D341Med (cell line): ENCODE measurements at regions not wholly inside any gene's neighbourhood (a gene's known extent, or its start where the extent isn't known, plus 50 kb on each side); places are given as distances from the start of the nearest gene placed in this dataset.
A peak's percentile ranks its signal among the peaks of the same experiment; 100 is the strongest.
"Not testable (repeated sequence)": the region's sequence is repeated elsewhere in the genome, so short reads cannot be mapped to it uniquely, and the experiment has no call there.

Experiments
- DNase-seq: peaks from one replicate; pipeline ENCODE4 v3.0.0; 2012; ENCODE audit warnings: low spot score

DNA sequence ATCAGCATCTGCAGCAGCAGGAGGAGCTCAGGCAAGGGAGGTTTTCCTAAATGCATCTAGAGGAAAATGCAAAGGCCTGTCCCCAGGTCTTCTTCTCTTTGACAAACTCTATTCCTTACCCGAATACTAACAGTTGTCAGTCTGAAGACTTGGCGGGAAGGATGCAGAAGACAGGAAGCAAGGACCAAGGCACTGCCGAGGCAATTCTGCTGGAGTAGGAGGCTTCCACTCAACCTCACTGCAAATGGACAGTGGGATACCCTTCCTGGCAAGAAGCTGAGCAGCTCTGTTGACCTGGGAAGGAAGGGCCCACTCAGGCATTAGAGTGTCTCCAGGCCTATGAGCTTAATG lies 373.0 kb downstream of the CCSER2 start:
- no peak for DNase-seq

DNA sequence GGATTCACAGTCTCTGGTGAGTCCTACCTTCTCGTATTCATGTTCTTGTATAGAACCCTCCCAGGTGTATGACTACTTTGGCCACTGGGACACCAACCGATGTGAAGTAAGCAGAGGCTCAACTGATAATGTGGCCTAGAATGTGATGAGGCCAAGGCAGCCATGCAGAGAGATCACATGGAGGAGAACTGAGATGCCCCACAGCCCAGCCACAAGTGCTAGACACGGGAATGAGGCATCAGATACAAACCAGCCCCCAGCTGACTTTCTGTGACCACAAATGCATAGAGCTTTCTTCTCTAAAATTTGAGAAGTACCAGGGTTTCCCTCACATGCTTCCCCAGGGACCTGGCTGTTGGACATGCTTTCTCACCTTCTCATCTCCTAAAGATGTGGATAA lies 375.7 kb downstream of the CCSER2 start:
- no peak for DNase-seq

DNA sequence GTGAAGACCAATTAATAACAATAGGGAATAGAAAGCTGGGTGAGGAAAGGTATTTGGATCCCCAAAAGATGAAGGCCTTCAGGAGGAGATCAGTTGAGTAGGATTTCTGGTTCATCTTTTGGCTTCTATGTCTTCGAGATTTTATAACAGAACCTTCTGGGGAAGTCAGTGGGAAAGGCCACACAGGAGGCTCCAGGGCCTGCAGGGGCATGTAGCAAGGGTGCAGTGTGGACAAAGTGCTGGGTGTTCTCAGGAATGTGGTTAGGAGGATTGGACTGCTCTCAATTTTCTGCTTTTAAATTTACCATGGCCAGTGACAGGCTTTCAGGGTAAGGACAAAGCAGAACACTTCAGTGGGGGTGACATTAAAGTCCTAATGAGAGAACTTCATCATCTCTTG lies 378.0 kb downstream of the CCSER2 start:
- DNase-seq = no peak

DNA sequence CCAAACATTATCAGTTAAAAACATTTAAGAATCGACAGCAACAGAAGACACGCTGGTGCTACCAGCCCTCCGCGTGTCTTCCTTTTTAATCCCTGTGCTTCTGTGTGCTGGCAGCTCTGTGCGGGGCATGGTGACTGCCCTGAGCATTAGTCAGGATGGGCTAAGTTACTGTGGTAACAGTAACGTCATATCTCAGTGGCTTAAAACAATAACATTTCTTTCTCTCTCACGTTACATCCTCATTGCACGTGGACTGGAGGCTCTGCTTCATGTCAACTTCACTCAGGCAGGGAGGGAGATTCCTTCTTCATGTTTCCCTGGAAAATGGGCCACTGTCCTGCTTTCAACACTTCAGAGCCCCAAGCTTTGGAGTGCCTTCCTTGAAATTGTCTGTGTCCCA lies 378.5 kb downstream of the CCSER2 start:
- DNase-seq = no peak

DNA sequence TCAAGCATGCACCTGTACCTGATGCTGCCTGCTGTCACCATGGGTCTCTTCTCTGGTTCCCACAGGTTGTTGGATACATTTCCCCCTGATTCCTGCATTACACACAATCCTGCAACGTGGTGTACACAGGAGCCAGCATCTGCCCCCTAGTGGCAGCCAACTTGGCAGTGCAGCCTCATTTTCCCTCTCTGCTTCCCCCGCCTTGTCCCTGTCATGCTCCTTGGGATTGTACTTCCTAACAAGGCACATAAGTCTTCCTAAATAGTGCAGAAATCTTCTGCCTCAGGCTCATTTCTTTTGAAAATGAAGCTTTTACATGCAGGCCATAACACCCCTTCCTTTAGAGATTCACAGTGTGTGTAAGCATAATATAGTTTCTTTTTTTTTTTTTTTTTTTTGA lies 387.5 kb downstream of the CCSER2 start:
- peak; percentile 67 for DNase-seq

DNA sequence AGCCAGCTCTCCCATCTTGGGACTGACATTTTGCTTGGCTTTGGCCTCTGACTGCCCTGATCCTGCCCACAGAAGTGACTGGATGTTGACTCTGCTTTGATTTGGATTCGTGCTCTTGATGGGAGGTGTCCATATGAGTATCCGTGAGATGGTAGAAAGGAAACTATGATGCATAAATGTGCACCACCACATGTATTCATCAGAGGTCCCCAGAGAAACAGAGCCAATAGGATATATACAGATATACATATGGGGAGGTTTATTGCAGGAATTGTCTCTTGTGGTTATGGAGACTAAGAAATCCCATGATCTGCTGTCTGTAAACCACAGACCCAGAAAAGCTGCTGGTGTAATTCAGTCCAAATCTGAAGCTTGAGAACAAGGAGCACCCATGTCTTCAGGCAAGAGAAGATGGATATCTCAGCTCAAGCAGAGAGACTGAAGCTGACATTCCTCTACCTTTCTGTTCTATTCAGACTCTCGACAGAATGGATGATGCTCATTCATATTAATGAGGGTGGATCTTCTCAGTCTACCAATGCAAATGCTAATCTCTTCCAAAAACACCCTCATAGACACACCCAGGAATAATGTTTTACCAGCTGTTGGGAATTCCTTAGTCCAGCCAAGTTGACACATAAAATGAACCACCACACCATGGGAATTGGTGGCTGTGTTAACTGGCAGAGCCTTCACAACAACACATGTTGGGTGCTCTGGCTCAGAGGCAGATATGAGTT lies 390.7 kb downstream of the CCSER2 start:
- DNase-seq = no peak

DNA sequence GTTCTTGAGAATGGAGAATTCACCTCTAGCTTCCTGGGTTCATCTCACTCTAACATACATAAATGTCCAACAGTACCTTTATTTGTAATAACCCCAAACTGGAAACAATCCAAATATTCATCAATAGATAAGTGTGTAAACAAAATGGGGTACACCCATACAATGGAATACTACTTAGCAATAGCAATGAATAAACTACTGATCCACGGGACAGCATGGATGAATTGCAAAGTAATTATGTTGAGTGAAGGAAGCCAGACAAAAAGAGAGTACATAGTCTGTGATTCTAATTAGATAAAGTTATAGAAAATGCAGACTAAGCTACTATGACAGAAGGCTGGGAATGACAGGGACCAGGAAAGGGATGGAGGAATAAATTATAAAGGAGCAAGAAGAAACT lies 391.3 kb downstream of the CCSER2 start:
- no peak for DNase-seq

DNA sequence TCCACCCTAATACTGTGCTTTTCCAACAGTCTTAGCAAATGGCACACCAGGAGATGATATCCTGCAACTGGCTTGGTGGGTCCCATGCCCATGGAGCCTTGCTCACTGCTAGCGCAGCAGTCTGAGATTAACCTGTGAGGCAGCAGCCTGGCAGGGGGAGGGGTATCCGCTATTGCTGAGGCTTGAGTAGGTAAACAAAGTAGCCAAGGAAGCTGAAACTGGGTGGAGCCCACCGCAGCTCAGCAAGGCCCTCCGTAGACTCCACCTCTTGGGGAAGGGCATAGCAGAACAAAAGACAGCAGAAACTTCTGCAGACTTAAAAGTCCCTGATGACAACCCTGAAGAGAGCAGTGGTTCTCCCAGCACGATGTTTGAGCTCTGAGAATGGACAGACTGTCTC lies 399.0 kb downstream of the CCSER2 start:
- DNase-seq = no peak

DNA sequence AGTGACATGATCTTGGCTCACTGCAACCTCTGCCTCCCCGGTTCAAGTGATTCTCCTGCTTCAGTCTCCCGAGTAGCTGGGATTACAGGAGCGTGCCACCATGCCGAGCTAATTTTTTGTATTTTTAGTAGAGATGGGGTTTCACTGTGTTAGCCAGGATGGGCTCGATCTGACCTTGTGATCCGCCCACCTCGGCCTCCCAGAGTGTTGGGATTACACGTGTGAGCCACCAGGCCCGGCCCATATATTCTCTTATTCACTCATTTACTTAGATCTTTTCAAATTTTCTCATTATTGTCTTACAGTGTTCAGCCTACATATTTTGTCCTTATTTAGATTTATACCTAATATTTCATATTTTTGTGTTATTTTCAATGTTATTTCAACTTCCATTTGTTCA lies 410.7 kb downstream of the CCSER2 start:
- DNase-seq = not testable (repeated sequence)

DNA sequence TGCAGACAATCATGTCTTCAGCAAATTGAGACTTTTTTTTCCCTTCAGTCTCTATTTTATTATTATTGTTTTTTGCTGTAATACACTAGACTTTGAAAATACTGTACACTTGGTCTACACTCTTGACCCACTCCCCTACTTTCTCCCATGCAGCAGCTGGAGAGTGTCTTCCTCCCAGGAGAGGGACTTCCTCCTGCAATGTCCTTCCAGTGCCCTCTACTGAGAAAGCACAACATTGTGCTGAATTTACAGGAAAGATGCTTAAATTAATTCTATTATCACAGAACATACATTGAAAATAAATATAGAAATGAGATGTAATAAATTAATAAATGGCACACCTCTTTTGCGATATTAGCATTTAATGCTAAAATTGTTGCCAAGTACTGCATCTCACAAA lies 411.3 kb downstream of the CCSER2 start:
- DNase-seq = no peak

DNA sequence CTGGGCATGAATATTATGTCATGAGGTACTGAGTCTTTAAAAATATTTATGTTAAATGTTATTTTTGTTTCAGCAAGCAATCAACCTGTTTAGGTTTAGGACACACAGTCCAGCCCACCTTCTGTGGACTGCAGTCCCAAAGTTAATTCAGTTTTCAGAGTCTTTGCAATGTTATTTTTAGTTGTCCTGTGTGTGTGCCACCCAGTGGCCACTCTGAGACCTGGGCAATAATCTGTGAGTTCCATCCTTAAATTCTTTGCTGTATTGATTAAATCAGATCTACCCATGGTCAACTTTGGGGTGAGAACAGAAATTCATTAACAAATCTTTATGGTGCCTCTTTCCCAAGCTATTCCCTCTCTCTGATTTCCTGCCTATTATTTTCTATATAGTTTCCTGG lies 415.1 kb downstream of the CCSER2 start:
- no peak for DNase-seq

DNA sequence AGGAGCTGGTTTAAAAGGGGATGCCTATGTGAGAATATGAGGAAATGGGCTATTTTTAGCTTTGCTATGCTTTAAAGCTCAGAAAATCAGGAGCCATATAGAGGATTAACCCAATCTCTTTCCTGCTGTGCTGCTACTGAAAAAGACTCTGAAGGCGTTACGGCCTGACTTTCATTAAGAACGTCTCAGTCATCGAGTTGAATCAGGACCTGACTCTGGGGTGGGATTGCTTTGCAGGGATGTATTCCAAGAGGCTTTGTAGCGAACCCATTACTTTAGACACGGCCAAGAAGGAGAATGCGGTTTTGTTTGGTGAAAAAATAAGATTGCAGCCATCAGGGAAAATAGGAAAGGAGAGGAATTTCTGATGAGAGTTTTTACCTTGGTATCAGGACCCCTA lies 426.9 kb downstream of the CCSER2 start:
- DNase-seq = no peak

DNA sequence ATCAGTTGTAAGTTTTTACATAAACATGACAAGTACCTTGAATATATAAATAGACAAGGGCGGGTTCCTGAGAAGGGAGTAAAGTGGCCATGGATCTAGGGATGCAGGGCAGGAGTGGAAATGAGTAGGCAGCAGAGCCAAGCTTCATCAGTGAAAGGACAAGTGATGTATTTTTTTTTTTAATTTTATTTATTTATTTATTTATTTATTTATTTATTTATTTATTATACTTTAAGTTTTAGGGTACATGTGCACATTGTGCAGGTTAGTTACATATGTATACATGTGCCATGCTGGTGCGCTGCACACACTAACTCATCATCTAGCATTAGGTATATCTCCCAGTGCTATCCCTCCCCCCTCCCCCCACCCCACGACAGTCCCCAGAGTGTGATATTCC lies 428.3 kb downstream of the CCSER2 start:
- DNase-seq = not testable (repeated sequence)

DNA sequence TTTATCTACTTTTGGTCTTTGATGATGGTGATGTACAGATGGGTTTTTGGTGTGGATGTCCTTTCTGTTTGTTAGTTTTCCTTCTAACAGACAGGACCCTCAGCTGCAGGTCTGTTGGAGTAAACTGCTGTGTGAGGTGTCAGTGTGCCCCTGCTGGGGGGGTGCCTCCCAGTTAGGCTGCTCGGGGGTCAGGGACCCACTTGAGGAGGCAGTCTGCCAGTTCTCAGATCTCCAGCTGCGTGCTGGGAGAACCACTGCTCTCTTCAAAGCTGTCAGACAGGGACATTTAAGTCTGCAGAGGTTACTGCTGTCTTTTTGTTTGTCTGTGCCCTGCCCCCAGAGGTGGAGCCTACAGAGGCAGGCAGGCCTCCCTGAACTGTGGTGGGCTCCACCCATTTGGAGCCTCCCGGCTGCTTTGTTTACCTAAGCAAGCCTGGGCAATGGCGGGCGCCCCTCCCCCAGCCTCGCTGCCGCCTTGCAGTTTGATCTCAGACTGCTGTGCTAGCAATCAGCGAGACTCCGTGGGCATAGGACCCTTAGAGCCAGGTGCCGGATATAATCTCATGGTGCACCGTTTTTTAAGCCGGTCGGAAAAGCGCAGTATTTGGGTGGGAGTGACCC lies 433.7 kb downstream of the CCSER2 start:
- not testable (repeated sequence) for DNase-seq

DNA sequence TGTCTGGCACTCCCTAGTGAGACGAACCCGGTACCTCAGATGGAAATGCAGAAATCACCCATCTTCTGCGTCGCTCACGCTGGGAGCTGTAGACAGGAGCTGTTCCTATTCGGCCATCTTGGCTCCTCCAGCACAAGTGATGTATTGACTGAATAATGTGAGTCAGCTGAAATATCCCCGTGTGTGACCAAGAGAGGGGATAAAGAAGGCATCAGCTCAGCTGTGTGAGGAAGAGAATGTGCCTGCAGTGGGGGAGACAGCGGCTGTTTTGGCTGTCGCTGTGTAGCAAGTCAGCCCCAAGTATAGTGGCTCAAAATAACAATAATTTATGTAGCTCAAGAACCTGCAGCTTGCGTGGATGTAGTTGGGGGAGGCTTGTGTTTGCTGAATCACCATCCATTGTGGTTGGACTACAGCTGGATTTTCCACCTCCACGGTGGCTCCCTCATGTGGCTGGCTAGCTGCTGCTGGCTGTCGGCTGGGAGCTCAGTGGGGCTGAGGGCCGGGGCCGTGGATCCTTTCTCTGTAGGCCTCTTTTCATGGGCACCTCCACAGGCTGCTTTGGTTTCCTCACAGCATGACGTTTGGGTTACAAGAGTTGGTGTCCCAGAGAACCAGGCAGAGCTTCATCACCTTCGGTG lies 434.5 kb downstream of the CCSER2 start:
- no peak for DNase-seq

DNA sequence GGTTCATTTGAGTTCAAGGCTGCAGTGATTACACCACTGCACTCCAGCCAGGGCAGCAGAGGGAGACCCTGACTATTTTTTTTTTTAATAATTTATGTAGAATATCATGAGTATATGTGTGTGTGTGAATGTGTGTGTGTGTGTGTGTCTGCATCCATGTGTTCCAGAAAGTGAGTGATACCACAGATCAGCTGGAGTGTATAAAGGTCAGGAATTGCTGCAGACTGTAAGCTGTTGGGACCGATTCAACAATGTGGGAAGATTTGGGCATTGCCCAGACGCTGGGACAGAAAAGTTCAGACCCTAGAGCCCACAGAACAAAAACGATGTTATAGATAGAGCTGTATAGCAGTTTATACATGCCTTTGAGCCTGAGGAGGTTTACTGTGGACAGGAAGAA lies 435.6 kb downstream of the CCSER2 start:
- DNase-seq = no peak

DNA sequence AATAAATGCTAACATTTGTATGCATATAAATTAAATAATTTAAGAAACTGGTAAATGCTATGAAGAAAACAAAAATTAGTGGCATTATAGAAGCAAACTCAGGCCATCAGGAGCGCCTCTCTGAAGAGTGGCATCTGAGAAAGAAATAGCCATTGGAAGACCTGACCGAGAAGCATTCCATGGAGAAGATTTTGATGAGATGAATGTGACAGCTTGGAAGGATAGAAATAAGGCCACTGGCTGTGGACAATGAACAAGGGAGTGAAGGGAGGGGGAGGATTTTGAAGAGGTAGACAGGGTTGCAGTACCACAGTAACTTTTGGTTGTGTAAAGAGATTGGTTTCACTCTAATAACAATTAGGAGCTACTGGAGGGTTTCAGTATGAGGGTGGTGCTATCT lies 436.7 kb downstream of the CCSER2 start:
- no peak for DNase-seq

DNA sequence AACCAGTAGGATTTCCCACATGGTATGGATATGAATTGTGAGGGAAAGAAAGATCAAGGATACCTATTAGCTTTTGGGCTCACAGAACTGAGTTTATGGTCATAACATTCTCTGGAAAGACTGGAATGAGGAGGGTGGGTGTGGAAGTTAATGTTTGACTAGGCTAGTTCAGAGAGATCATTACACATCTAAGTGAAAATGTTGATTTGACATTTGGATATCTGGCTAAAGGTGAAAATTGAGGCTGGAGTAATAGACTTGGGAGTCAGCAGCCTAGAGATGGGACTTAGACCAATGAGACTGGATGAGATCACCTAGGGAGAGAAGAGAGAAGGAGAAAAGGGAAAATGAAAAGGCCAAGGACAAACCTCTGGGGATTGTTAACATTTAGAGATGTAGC lies 437.3 kb downstream of the CCSER2 start:
- no peak for DNase-seq

DNA sequence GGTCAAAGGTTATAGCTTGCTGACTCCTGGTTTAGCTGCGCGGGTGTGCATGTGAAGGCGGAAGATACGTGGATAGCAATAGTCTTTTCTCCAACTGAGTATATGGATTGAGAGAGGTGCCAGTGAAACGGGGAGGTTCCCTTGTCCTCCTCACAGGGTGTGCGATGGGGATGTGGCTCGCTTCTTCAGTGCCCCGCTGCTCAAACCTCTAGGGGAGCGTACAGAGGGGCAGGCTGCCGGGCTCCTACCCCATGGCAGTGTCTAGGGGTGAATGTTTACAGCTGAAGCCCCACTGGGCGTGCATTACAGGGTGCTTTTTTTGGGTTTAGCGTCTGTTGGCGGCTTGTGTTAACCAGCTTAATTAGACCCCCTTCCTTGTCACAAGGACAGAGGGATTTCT lies 438.5 kb downstream of the CCSER2 start:
- DNase-seq = no peak

DNA sequence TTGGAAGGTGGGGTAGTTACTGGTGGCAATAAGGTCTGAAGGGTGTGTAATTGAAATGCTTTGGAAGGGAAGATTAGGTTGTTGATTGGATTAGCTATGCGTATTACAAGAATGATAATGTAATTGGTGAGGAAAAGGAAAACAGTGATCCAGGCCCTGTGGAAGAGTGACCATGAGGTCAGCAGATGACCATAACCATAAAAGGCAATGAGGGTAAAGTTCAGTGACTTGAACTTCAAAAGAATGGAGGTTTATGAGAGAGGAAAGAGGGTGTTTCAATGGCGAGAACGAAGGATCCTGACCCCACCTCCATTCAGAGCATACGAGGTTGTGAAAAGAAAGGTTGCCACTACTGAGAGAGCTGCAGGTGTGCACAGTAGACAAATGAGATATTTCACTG lies 439.7 kb downstream of the CCSER2 start:
- DNase-seq = no peak

DNA sequence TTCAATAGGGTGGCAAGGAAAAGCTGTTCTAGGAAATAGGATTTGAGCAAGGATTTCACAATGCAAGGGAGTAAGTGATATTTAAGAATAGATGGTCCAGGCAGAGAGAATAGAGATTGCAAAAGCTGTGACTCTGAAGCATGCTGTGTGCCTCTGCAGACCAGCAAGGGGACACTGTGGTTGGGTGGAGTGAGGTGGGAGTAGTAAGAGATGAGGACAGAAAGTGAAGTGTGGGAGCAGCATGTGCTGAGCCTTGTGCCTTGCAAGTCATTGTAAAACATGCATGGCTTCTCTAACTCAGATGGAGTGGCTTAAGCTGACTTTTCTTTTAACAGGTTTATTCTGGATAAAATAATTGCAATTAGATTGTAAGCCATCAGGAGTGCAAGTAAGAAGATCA lies 442.4 kb downstream of the CCSER2 start:
- DNase-seq = no peak

DNA sequence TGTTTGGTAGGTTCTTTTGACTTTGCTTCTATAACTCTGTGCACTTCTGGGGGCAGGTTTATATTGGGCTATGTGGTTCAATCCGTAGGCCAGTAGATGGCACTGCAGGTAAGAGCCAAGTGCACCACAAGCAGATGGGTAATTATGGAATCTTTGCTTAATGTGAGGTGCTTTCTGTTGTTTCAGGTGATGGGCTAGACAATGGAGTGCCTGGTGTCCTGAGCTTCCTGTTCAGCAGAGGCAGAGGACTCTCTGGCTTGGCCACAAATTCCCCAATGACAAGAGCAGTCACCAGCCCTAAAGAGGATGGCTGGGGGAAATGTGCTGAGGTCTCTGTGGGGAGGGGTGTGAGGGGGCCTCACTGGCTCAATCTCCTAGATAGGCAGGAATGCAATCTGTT lies 455.0 kb downstream of the CCSER2 start:
- DNase-seq = peak; percentile 53

DNA sequence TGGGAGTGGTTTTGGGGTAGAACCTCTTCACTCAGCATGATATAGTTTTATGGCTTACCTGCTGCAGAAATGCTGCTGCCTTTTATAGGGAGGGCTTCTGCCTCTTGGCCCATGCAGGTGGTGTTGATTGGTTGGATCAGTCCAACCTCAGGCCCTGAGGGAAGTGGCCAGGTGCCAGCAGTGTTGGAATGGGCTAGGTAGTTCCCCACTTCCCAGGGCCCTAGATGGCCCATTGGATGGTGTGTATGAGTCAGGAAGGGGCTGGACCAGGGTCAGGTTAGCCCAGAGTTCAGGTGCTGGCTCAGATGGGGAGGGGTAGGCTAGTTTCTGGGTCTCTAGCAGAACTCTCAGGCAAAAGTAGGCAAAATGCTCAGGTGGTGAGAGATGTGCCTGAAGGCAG lies 455.5 kb downstream of the CCSER2 start:
- no peak for DNase-seq

DNA sequence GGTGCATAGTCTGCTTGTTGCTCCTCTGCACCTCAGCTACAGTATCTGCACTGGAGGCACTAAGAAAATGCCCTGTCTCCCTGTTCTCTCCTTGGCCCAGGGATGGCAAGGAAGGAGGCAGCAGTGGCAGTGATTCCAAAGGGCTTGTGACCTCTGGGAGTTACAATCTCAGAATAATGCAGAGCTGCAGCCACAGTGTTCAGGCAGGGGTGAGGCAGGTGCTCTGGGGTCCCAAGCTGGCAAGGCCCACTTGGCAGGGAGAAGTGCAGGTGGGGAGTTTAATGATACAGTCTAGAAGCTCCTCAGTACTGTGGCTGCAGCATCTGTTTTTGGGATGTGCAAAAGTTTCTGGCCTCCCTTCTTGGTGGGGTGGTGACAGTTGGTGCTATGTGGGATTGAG lies 456.4 kb downstream of the CCSER2 start:
- DNase-seq = no peak
